CD4-positive, alpha-beta T cell treated with Interleukin-6 for 4 hours (primary cell): ENCODE measurements at regions not wholly inside any gene's neighbourhood (a gene's known extent, or its start where the extent isn't known, plus 50 kb on each side); places are given as distances from the start of the nearest gene placed in this dataset.

Experiments
- DNase-seq: peaks from one replicate; pipeline ENCODE4 v3.0.0-alpha.2; 2020; ENCODE audit warnings: mixed read lengths

- DNase-seq: no peak
Measured at GRCh38 chr7:46468753-46469356, 547.8 kb upstream of the IGFBP3 start.

- no peak for DNase-seq
Measured at GRCh38 chr7:46463170-46463569, 542.1 kb upstream of the IGFBP3 start.

GRCh38 chr7:46461334-46461777, 540.3 kb upstream of the IGFBP3 start:
- no peak for DNase-seq

GRCh38 chr7:46459942-46460341, 538.9 kb upstream of the IGFBP3 start:
- DNase-seq: no peak

- no peak for DNase-seq
Measured at GRCh38 chr7:46454816-46455215, 533.7 kb upstream of the IGFBP3 start.

GRCh38 chr7:46452561-46453135, 531.6 kb upstream of the IGFBP3 start:
- no peak for DNase-seq

GRCh38 chr7:46451846-46452245, 530.8 kb upstream of the IGFBP3 start:
- no peak for DNase-seq

GRCh38 chr7:46450886-46451285, 529.8 kb upstream of the IGFBP3 start:
- DNase-seq: no peak

- no peak for DNase-seq
Measured at GRCh38 chr7:46450425-46450824, 529.4 kb upstream of the IGFBP3 start.

- no peak for DNase-seq
Measured at GRCh38 chr7:46449743-46450142, 528.7 kb upstream of the IGFBP3 start.

GRCh38 chr7:46448478-46448877, 527.4 kb upstream of the IGFBP3 start:
- no peak for DNase-seq

- no peak for DNase-seq
Measured at GRCh38 chr7:46446151-46446550, 525.1 kb upstream of the IGFBP3 start.

GRCh38 chr7:46444256-46444655, 523.2 kb upstream of the IGFBP3 start:
- no peak for DNase-seq

- DNase-seq: no peak
Measured at GRCh38 chr7:46440186-46440585, 519.1 kb upstream of the IGFBP3 start.

GRCh38 chr7:46432708-46433107, 511.6 kb upstream of the IGFBP3 start:
- DNase-seq: no peak

GRCh38 chr7:46428295-46428694, 507.2 kb upstream of the IGFBP3 start:
- no peak for DNase-seq

- DNase-seq: no peak
Measured at GRCh38 chr7:46424934-46425333, 503.9 kb upstream of the IGFBP3 start.

- DNase-seq: no peak
Measured at GRCh38 chr7:46421441-46422230, 500.6 kb upstream of the IGFBP3 start.

- no peak for DNase-seq
Measured at GRCh38 chr7:46414946-46415345, 493.9 kb upstream of the IGFBP3 start.

- DNase-seq: no peak
Measured at GRCh38 chr7:46411236-46411635, 490.2 kb upstream of the IGFBP3 start.

- DNase-seq: no peak
Measured at GRCh38 chr7:46407125-46407524, 486.1 kb upstream of the IGFBP3 start.

- DNase-seq: no peak
Measured at GRCh38 chr7:46397591-46397990, 476.5 kb upstream of the IGFBP3 start.

GRCh38 chr7:46396481-46396880, 475.4 kb upstream of the IGFBP3 start:
- no peak for DNase-seq

GRCh38 chr7:46393142-46393541, 472.1 kb upstream of the IGFBP3 start:
- no peak for DNase-seq
